HG02852 (cell line): ENCODE measurements at regions not wholly inside any gene's neighbourhood (a gene's known extent, or its start where the extent isn't known, plus 50 kb on each side); places are given as distances from the start of the nearest gene placed in this dataset.
"Not testable (repeated sequence)": the region's sequence is repeated elsewhere in the genome, so short reads cannot be mapped to it uniquely, and the experiment has no call there.

Source experiments
- ATAC-seq: cut with Tn5 transposase; IDR thresholded peaks from one replicate; pipeline ENCODE4 v1.9.1; 2021; ENCODE audit warnings: mild to moderate bottlenecking, moderate library complexity; ENCODE audit not compliant: unreplicated experiment

- no peak for ATAC-seq
These were observed 208.7 kb downstream of the LMX1A start for GRCh38 chr1:165147799-165148198.

GRCh38 chr1:165144757-165145397 lies 211.6 kb downstream of the LMX1A start:
- peak; percentile 65 for ATAC-seq

GRCh38 chr1:165143437-165144065 lies 213.0 kb downstream of the LMX1A start:
- no peak for ATAC-seq

- no peak for ATAC-seq
These were observed 217.6 kb downstream of the LMX1A start for GRCh38 chr1:165138960-165139359.

- ATAC-seq: no peak
These were observed 218.8 kb downstream of the LMX1A start for GRCh38 chr1:165137551-165138316.

- no peak for ATAC-seq
These were observed 222.1 kb downstream of the LMX1A start for GRCh38 chr1:165134431-165134830.

GRCh38 chr1:165129568-165130164 lies 226.8 kb downstream of the LMX1A start:
- ATAC-seq: no peak

GRCh38 chr1:165124772-165125171 lies 231.7 kb downstream of the LMX1A start:
- no peak for ATAC-seq

- ATAC-seq: no peak
These were observed 237.4 kb downstream of the LMX1A start for GRCh38 chr1:165119086-165119485.

- no peak for ATAC-seq
These were observed 239.0 kb downstream of the LMX1A start for GRCh38 chr1:165117482-165117881.

GRCh38 chr1:165116732-165117131 lies 239.8 kb downstream of the LMX1A start:
- ATAC-seq: no peak

GRCh38 chr1:165116171-165116570 lies 240.3 kb downstream of the LMX1A start:
- ATAC-seq: no peak

GRCh38 chr1:165114889-165115285 lies 241.6 kb downstream of the LMX1A start:
- ATAC-seq: no peak

GRCh38 chr1:165114022-165114888 lies 242.3 kb downstream of the LMX1A start:
- no peak for ATAC-seq

GRCh38 chr1:165112260-165112659 lies 244.3 kb downstream of the LMX1A start:
- ATAC-seq: no peak

GRCh38 chr1:165109013-165109412 lies 247.5 kb downstream of the LMX1A start:
- no peak for ATAC-seq

- not testable (repeated sequence) for ATAC-seq
These were observed 263.9 kb downstream of the LMX1A start for GRCh38 chr1:165092542-165093162.

GRCh38 chr1:165080253-165080896 lies 276.1 kb downstream of the LMX1A start:
- no peak for ATAC-seq

- ATAC-seq: no peak
These were observed 278.1 kb downstream of the LMX1A start for GRCh38 chr1:165078391-165078790.
